ENCODE measurements at regions not wholly inside any gene's neighbourhood (a gene's known extent, or its start where the extent isn't known, plus 50 kb on each side); places are given as distances from the start of the nearest gene placed in this dataset.

- no peak for TF ChIP-seq POLR2AphosphoS5 (IDR thresholded peaks at IDR 0.05)
- TF ChIP-seq CTCF (IDR thresholded peaks at IDR 0.05) = no peak
Observed at GRCh38 chr20:40016392-40016791, 672.6 kb downstream of the MAFB start.

All from sigmoid colon (tissue), 4 donors.